NB4 (cell line): ENCODE measurements at regions not wholly inside any gene's neighbourhood (a gene's known extent, or its start where the extent isn't known, plus 50 kb on each side); places are given as distances from the start of the nearest gene placed in this dataset.

Experiments used
- MYC ChIP-seq: IDR thresholded peaks from 2 replicates; pipeline ENCODE4 v1.6.1; 2011; ENCODE audit warnings: low read depth, low read length
- TF ChIP-seq, protein P1 (sequence below): IDR thresholded peaks from one replicate; pipeline ENCODE4 v1.5.1; 2012; ENCODE audit warnings: low read depth, low read length

DNA sequence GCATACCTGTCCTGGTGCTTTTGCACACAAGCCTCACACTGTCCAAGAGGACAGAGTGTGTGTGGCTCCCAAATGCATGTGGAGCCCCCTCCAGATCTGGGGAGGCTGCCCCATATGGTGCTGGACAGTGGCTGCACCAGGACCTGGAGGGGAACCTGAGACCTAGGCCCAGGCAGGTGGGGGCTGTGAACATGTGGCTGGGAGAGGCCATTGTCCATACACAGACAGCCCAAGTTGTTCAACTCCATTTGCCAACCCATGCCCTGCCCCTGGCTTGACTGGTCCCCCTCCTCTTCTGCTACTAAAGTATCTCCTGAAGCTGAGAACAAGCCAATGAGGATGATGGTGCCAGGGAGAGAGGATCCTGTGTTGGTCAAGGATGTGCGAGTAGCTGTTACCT is 94.0 kb downstream of the ING1 start:
- TF ChIP-seq MYC = no peak
- TF ChIP-seq, protein P1, sequence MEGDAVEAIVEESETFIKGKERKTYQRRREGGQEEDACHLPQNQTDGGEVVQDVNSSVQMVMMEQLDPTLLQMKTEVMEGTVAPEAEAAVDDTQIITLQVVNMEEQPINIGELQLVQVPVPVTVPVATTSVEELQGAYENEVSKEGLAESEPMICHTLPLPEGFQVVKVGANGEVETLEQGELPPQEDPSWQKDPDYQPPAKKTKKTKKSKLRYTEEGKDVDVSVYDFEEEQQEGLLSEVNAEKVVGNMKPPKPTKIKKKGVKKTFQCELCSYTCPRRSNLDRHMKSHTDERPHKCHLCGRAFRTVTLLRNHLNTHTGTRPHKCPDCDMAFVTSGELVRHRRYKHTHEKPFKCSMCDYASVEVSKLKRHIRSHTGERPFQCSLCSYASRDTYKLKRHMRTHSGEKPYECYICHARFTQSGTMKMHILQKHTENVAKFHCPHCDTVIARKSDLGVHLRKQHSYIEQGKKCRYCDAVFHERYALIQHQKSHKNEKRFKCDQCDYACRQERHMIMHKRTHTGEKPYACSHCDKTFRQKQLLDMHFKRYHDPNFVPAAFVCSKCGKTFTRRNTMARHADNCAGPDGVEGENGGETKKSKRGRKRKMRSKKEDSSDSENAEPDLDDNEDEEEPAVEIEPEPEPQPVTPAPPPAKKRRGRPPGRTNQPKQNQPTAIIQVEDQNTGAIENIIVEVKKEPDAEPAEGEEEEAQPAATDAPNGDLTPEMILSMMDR = no peak
